ENCODE measurements at regions not wholly inside any gene's neighbourhood (a gene's known extent, or its start where the extent isn't known, plus 50 kb on each side); places are given as distances from the start of the nearest gene placed in this dataset.

GRCh38 chr20:4459081-4459480 is 210.0 kb upstream of the ADRA1D start:
- Histone ChIP-seq H3K9ac (ENCODE audit: insufficient read depth, low read length) (no peak overlapping the region), H3K27me3 (ENCODE audit: control insufficient read depth, insufficient read depth, low read length) (no peaks in the 10 kb centered on the region), H3K9me3 (ENCODE audit: control insufficient read depth, insufficient read depth, low read depth, low read length) (no peaks in the 10 kb centered on the region), H3K4me3 (replicated peaks in 1 of 4; ENCODE audit: control extremely low read depth in 1 of 4, insufficient read depth in 1 of 4, low read depth in 3 of 4, low read length in 4 of 4) (no peak overlapping the region), H3K4me2 (ENCODE audit: extremely low read depth, insufficient read depth, low read length) (no peak overlapping the region), H3K4me1 (ENCODE audit: control insufficient read depth, extremely low read depth, insufficient read depth, low read length) (no peaks in the 10 kb centered on the region), H2AFZ (ENCODE audit: low read length) (no peak overlapping the region), H3K27ac (ENCODE audit: insufficient read depth, low read length) (no peak overlapping the region), H3K36me3 (ENCODE audit: control insufficient read depth, insufficient read depth, low read length) (no peaks in the 10 kb centered on the region), H4K20me1 (ENCODE audit: control insufficient read depth, extremely low read depth, insufficient read depth, low read length) (no peaks in the 10 kb centered on the region), H3K79me2 (ENCODE audit: control insufficient read depth, insufficient read depth, low read length) (no peaks in the 10 kb centered on the region)
- DNase-seq (ENCODE audit: low read depth in 2 of 2): no peak
- TF ChIP-seq EZH2 (IDR thresholded peaks at IDR 0.05; ENCODE audit: low read length, missing control alignments) (no peak), CTCF (conservative IDR thresholded peaks at IDR 0.05 in 1 of 2, IDR thresholded peaks at IDR 0.05 in 1 of 2; ENCODE audit: low read depth in 1 of 2, low read length in 2 of 2) (no peak)

GRCh38 chr20:4457566-4458543 is 208.8 kb upstream of the ADRA1D start:
- no peaks in the 10 kb centered on the region for H3K9me3 ChIP-seq (ENCODE audit: control insufficient read depth, insufficient read depth, low read depth, low read length)
- no peak for DNase-seq (ENCODE audit: low read depth in 2 of 2)
- H3K36me3 ChIP-seq (ENCODE audit: control insufficient read depth, insufficient read depth, low read length): no peaks in the 10 kb centered on the region
- no peaks in the 10 kb centered on the region for H3K4me1 ChIP-seq (ENCODE audit: control insufficient read depth, extremely low read depth, insufficient read depth, low read length)
- H3K4me3 ChIP-seq (replicated peaks in 1 of 4; ENCODE audit: control extremely low read depth in 1 of 4, insufficient read depth in 1 of 4, low read depth in 3 of 4, low read length in 4 of 4): no peak overlapping the region
- no peak overlapping the region for H3K9ac ChIP-seq (ENCODE audit: insufficient read depth, low read length)
- H2AFZ ChIP-seq (ENCODE audit: low read length): no peak overlapping the region
- H3K27ac ChIP-seq (ENCODE audit: insufficient read depth, low read length): no peak overlapping the region
- no peaks in the 10 kb centered on the region for H3K27me3 ChIP-seq (ENCODE audit: control insufficient read depth, insufficient read depth, low read length)
- no peak overlapping the region for H3K4me2 ChIP-seq (ENCODE audit: extremely low read depth, insufficient read depth, low read length)
- TF ChIP-seq EZH2 (IDR thresholded peaks at IDR 0.05; ENCODE audit: low read length, missing control alignments) (no peak), CTCF (conservative IDR thresholded peaks at IDR 0.05 in 1 of 2, IDR thresholded peaks at IDR 0.05 in 1 of 2; ENCODE audit: low read depth in 1 of 2, low read length in 2 of 2) (no peak)
- H3K79me2 ChIP-seq (ENCODE audit: control insufficient read depth, insufficient read depth, low read length): no peaks in the 10 kb centered on the region
- no peaks in the 10 kb centered on the region for H4K20me1 ChIP-seq (ENCODE audit: control insufficient read depth, extremely low read depth, insufficient read depth, low read length)

GRCh38 chr20:4455996-4456395 is 206.9 kb upstream of the ADRA1D start:
- Histone ChIP-seq H3K27me3 (ENCODE audit: control insufficient read depth, insufficient read depth, low read length) (no peaks in the 10 kb centered on the region), H3K4me2 (ENCODE audit: extremely low read depth, insufficient read depth, low read length) (no peak overlapping the region), H3K79me2 (ENCODE audit: control insufficient read depth, insufficient read depth, low read length) (no peaks in the 10 kb centered on the region), H3K4me3 (replicated peaks in 1 of 4; ENCODE audit: control extremely low read depth in 1 of 4, insufficient read depth in 1 of 4, low read depth in 3 of 4, low read length in 4 of 4) (no peak overlapping the region), H3K9ac (ENCODE audit: insufficient read depth, low read length) (no peak overlapping the region), H3K9me3 (ENCODE audit: control insufficient read depth, insufficient read depth, low read depth, low read length) (no peaks in the 10 kb centered on the region), H3K27ac (ENCODE audit: insufficient read depth, low read length) (no peak overlapping the region), H3K36me3 (ENCODE audit: control insufficient read depth, insufficient read depth, low read length) (no peaks in the 10 kb centered on the region), H3K4me1 (ENCODE audit: control insufficient read depth, extremely low read depth, insufficient read depth, low read length) (peaks cover 2% of the 10 kb centered on the region), H2AFZ (ENCODE audit: low read length) (no peak overlapping the region), H4K20me1 (ENCODE audit: control insufficient read depth, extremely low read depth, insufficient read depth, low read length) (no peaks in the 10 kb centered on the region)
- no peak for DNase-seq (ENCODE audit: low read depth in 2 of 2)
- TF ChIP-seq CTCF (conservative IDR thresholded peaks at IDR 0.05 in 1 of 2, IDR thresholded peaks at IDR 0.05 in 1 of 2; ENCODE audit: low read depth in 1 of 2, low read length in 2 of 2): no peak
- no peak for TF ChIP-seq EZH2 (IDR thresholded peaks at IDR 0.05; ENCODE audit: low read length, missing control alignments)

All from fibroblast of lung (primary cell).